Nephron (organoid): ENCODE measurements at regions not wholly inside any gene's neighbourhood (a gene's known extent, or its start where the extent isn't known, plus 50 kb on each side); places are given as distances from the start of the nearest gene placed in this dataset.

Source experiments
- H3K27ac Mint-ChIP-seq, 3 experiments: 2 replicates each; pipeline ENCODE4 v1.8.0; 2020; ENCODE audit warnings: mixed read lengths in 3 of 3, mild to moderate bottlenecking in 2 of 3, moderate library complexity in 1 of 3
- H3K27me3 Mint-ChIP-seq: 2 replicates; pipeline ENCODE4 v1.8.0; 2021; ENCODE audit warnings: low read depth, mild to moderate bottlenecking, moderate library complexity, mixed read lengths
- H3K36me3 Mint-ChIP-seq: 2 replicates; pipeline ENCODE4 v1.8.0; 2020; ENCODE audit warnings: low read depth, mixed read lengths
- H3K4me1 Mint-ChIP-seq: 2 replicates; pipeline ENCODE4 v1.8.0; 2020; ENCODE audit warnings: mixed read lengths
- H3K4me3 Mint-ChIP-seq, 3 experiments: 2 replicates each; pipeline ENCODE4 v1.8.0; 2020; ENCODE audit warnings: mild to moderate bottlenecking in 3 of 3, mixed read lengths in 3 of 3, moderate library complexity in 2 of 3
- H3K9me3 Mint-ChIP-seq: 2 replicates; pipeline ENCODE4 v1.8.0; 2020; ENCODE audit warnings: mixed read lengths
- CTCF ChIP-seq, 3 experiments: fragments of 200-600 bp; sonication (generic); IDR thresholded peaks; one replicate each; pipeline ENCODE4 v1.5.0; 2021; ENCODE audit warnings: antibody characterized with exemption in 3 of 3; ENCODE audit not compliant: unreplicated experiment in 3 of 3

GRCh38 chr4:22187203-22187820 lies 238.7 kb upstream of the KCNIP4 start:
- no peaks in the 10 kb centered on the region for H3K36me3 Mint-ChIP-seq
- no peak for TF ChIP-seq CTCF (IDR thresholded peaks at IDR 0.05; ENCODE audit: unreplicated experiment in 3 of 3)
- no peaks in the 10 kb centered on the region for H3K9me3 Mint-ChIP-seq
- H3K27me3 Mint-ChIP-seq: no peaks in the 10 kb centered on the region
- no peak overlapping the region for H3K27ac Mint-ChIP-seq
- H3K4me3 Mint-ChIP-seq: no peak overlapping the region
- H3K4me1 Mint-ChIP-seq: peaks cover 4% of the 10 kb centered on the region

- no peak overlapping the region for H3K27ac Mint-ChIP-seq
- no peak for TF ChIP-seq CTCF (IDR thresholded peaks at IDR 0.05; ENCODE audit: unreplicated experiment in 3 of 3)
- H3K9me3 Mint-ChIP-seq: peaks cover 3% of the 10 kb centered on the region
These were observed 233.2 kb upstream of the KCNIP4 start for GRCh38 chr4:22181736-22182135.

GRCh38 chr4:22179124-22179874 lies 230.7 kb upstream of the KCNIP4 start:
- H3K9me3 Mint-ChIP-seq: peaks cover 6% of the 10 kb centered on the region
- no peak overlapping the region for H3K27ac Mint-ChIP-seq

More at GRCh38 chr4:22181736-22182135, 233.2 kb upstream of the KCNIP4 start:
- Mint-ChIP-seq H3K36me3 (no peaks in the 10 kb centered on the region), H3K4me3 (no peak overlapping the region), H3K27me3 (no peaks in the 10 kb centered on the region), H3K4me1 (no peaks in the 10 kb centered on the region)

GRCh38 chr4:22174640-22175039 lies 226.1 kb upstream of the KCNIP4 start:
- TF ChIP-seq CTCF (IDR thresholded peaks at IDR 0.05; ENCODE audit: unreplicated experiment in 3 of 3): no peak
- H3K27me3 Mint-ChIP-seq: no peaks in the 10 kb centered on the region
- no peaks in the 10 kb centered on the region for H3K36me3 Mint-ChIP-seq
- peaks cover 6% of the 10 kb centered on the region for H3K9me3 Mint-ChIP-seq
- no peak overlapping the region for H3K4me3 Mint-ChIP-seq
- no peak overlapping the region for H3K27ac Mint-ChIP-seq
- H3K4me1 Mint-ChIP-seq: no peaks in the 10 kb centered on the region

More at GRCh38 chr4:22179124-22179874, 230.7 kb upstream of the KCNIP4 start:
- Mint-ChIP-seq H3K4me3 (no peak overlapping the region), H3K4me1 (no peaks in the 10 kb centered on the region), H3K27me3 (no peaks in the 10 kb centered on the region), H3K36me3 (no peaks in the 10 kb centered on the region)
- no peak for TF ChIP-seq CTCF (IDR thresholded peaks at IDR 0.05; ENCODE audit: unreplicated experiment in 3 of 3)

GRCh38 chr4:22170353-22170752 lies 221.8 kb upstream of the KCNIP4 start:
- no peak for TF ChIP-seq CTCF (IDR thresholded peaks at IDR 0.05; ENCODE audit: unreplicated experiment in 3 of 3)
- Mint-ChIP-seq H3K27ac (no peak overlapping the region), H3K27me3 (no peaks in the 10 kb centered on the region), H3K4me3 (no peak overlapping the region), H3K36me3 (no peaks in the 10 kb centered on the region), H3K9me3 (no peaks in the 10 kb centered on the region), H3K4me1 (no peaks in the 10 kb centered on the region)

- Mint-ChIP-seq H3K27ac (no peak overlapping the region), H3K9me3 (no peaks in the 10 kb centered on the region), H3K4me3 (no peak overlapping the region), H3K4me1 (no peaks in the 10 kb centered on the region), H3K36me3 (no peaks in the 10 kb centered on the region), H3K27me3 (no peaks in the 10 kb centered on the region)
- TF ChIP-seq CTCF (IDR thresholded peaks at IDR 0.05; ENCODE audit: unreplicated experiment in 3 of 3): no peak
These were observed 218.6 kb upstream of the KCNIP4 start for GRCh38 chr4:22167201-22167600.
